Neural progenitor cell (in vitro differentiated cells): ENCODE measurements at regions not wholly inside any gene's neighbourhood (a gene's known extent, or its start where the extent isn't known, plus 50 kb on each side); places are given as distances from the start of the nearest gene placed in this dataset.

Experiments used
- DNase-seq: peaks from one replicate; pipeline ENCODE4 v3.0.0-alpha.2; 2016; ENCODE audit warnings: low spot score
- H2AFZ ChIP-seq: fragments of 200-600 bp; sonication (generic); replicated peaks from 2 replicates; pipeline ENCODE4 v1.6.1; 2016; ENCODE audit warnings: antibody characterized with exemption
- H3F3A ChIP-seq: fragments of 200-600 bp; sonication (generic); 2 replicates; pipeline ENCODE4 v1.6.1; 2016; ENCODE audit warnings: antibody characterized with exemption, low read depth
- H3K27ac ChIP-seq: fragments of 200-600 bp; sonication (generic); 2 replicates; pipeline ENCODE4 v1.5.1; 2016; ENCODE audit warnings: mild to moderate bottlenecking
- H3K27me3 ChIP-seq: fragments of 200-600 bp; sonication (generic); 2 replicates; pipeline ENCODE4 v1.6.1; 2016; ENCODE audit warnings: mild to moderate bottlenecking, moderate library complexity
- H3K36me3 ChIP-seq: fragments of 200-600 bp; sonication (generic); 2 replicates; pipeline ENCODE4 v1.5.1; 2016
- H3K4me1 ChIP-seq: fragments of 200-600 bp; sonication (generic); 2 replicates; pipeline ENCODE4 v1.6.1; 2016; ENCODE audit warnings: mixed run types
- H3K4me2 ChIP-seq: fragments of 200-600 bp; sonication (generic); 2 replicates; pipeline ENCODE4 v1.6.1; 2016
- H3K4me3 ChIP-seq: fragments of 200-600 bp; sonication (generic); 2 replicates; pipeline ENCODE4 v1.5.1; 2016
- H3K79me2 ChIP-seq: fragments of 200-600 bp; sonication (generic); 2 replicates; pipeline ENCODE4 v1.6.1; 2016; ENCODE audit warnings: low read depth
- H3K9ac ChIP-seq: fragments of 200-600 bp; sonication (generic); 2 replicates; pipeline ENCODE4 v1.6.1; 2016
- H3K9me3 ChIP-seq: fragments of 200-600 bp; sonication (generic); 2 replicates; pipeline ENCODE4 v1.5.1; 2016; ENCODE audit warnings: low read depth
- H4K20me1 ChIP-seq: fragments of 200-600 bp; sonication (generic); 2 replicates; pipeline ENCODE4 v1.6.1; 2016; ENCODE audit warnings: low read depth
- H3K27ac Mint-ChIP-seq: 3 replicates; pipeline ENCODE4 v1.8.0; 2021; ENCODE audit warnings: mixed read lengths
- H3K27me3 Mint-ChIP-seq: 2 replicates; pipeline ENCODE4 v1.8.0; 2022; ENCODE audit warnings: low read depth, mild to moderate bottlenecking, inconsistent platforms, moderate library complexity, mixed read lengths; ENCODE audit not compliant: insufficient read depth
- H3K36me3 Mint-ChIP-seq: 3 replicates; pipeline ENCODE4 v1.8.0; 2021; ENCODE audit warnings: mixed read lengths
- H3K4me1 Mint-ChIP-seq: 3 replicates; pipeline ENCODE4 v1.8.0; 2021; ENCODE audit warnings: mixed read lengths
- H3K4me3 Mint-ChIP-seq: 3 replicates; pipeline ENCODE4 v1.8.0; 2021; ENCODE audit warnings: mild to moderate bottlenecking, moderate library complexity, mixed read lengths
- H3K9me3 Mint-ChIP-seq: 3 replicates; pipeline ENCODE4 v1.8.0; 2020; ENCODE audit warnings: mixed read lengths
- EZH2 ChIP-seq: fragments of 200-600 bp; sonication (generic); IDR thresholded peaks from 2 replicates; pipeline ENCODE4 v1.6.1; 2017; ENCODE audit warnings: antibody characterized with exemption, mild to moderate bottlenecking, moderate library complexity
- EZH2phosphoT487 ChIP-seq: fragments of 200-600 bp; sonication (generic); IDR thresholded peaks from 2 replicates; pipeline ENCODE4 v1.6.1; 2017; ENCODE audit warnings: antibody characterized with exemption
- TF ChIP-seq, protein P1 (sequence below): fragments of 200-600 bp; sonication (generic); IDR thresholded peaks from 2 replicates; pipeline ENCODE4 v1.5.1; 2017; ENCODE audit warnings: antibody characterized with exemption, mild to moderate bottlenecking

DNA sequence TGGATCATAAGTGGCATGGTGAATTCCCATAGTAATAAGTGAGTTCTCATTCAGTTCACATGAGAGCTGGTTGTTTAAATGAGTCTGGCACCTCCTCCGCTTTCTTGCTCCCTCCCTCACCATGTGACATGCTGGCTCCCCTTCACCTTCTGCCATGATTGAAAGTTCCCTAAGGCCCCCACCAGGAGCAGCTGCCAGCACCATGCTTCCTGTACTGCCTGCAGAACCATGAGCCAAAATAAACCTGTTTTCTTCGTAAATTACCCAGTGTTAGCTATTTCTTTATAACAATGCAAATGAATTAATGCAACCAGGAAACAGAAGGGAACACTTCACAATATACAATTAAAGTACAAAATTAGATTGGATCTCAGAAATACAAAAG is 257.0 kb downstream of the MREG start:
- Histone ChIP-seq H3K27me3 (no peaks in the 10 kb centered on the region), H3K9ac (no peak overlapping the region), H3K79me2 (no peaks in the 10 kb centered on the region), H3K4me3 (no peak overlapping the region), H3K4me2 (no peak overlapping the region), H3K4me1 (no peaks in the 10 kb centered on the region), H4K20me1 (no peaks in the 10 kb centered on the region), H3F3A (no peaks in the 10 kb centered on the region), H3K27ac (no peak overlapping the region), H3K9me3 (no peaks in the 10 kb centered on the region), H3K36me3 (no peaks in the 10 kb centered on the region), H2AFZ (no peak overlapping the region)
- no peaks in the 10 kb centered on the region for H3K36me3 Mint-ChIP-seq
- peaks cover 4% of the 10 kb centered on the region for H3K9me3 Mint-ChIP-seq
- peaks cover 9% of the 10 kb centered on the region for H3K4me1 Mint-ChIP-seq
- H3K27me3 Mint-ChIP-seq: peaks cover 2% of the 10 kb centered on the region
- no peak for DNase-seq
- TF ChIP-seq EZH2phosphoT487: no peak
- no peak for TF ChIP-seq EZH2
- TF ChIP-seq, protein P1, sequence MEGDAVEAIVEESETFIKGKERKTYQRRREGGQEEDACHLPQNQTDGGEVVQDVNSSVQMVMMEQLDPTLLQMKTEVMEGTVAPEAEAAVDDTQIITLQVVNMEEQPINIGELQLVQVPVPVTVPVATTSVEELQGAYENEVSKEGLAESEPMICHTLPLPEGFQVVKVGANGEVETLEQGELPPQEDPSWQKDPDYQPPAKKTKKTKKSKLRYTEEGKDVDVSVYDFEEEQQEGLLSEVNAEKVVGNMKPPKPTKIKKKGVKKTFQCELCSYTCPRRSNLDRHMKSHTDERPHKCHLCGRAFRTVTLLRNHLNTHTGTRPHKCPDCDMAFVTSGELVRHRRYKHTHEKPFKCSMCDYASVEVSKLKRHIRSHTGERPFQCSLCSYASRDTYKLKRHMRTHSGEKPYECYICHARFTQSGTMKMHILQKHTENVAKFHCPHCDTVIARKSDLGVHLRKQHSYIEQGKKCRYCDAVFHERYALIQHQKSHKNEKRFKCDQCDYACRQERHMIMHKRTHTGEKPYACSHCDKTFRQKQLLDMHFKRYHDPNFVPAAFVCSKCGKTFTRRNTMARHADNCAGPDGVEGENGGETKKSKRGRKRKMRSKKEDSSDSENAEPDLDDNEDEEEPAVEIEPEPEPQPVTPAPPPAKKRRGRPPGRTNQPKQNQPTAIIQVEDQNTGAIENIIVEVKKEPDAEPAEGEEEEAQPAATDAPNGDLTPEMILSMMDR: no peak
- no peak overlapping the region for H3K4me3 Mint-ChIP-seq
- peak overlapping the region; percentile 64 for H3K27ac Mint-ChIP-seq

DNA sequence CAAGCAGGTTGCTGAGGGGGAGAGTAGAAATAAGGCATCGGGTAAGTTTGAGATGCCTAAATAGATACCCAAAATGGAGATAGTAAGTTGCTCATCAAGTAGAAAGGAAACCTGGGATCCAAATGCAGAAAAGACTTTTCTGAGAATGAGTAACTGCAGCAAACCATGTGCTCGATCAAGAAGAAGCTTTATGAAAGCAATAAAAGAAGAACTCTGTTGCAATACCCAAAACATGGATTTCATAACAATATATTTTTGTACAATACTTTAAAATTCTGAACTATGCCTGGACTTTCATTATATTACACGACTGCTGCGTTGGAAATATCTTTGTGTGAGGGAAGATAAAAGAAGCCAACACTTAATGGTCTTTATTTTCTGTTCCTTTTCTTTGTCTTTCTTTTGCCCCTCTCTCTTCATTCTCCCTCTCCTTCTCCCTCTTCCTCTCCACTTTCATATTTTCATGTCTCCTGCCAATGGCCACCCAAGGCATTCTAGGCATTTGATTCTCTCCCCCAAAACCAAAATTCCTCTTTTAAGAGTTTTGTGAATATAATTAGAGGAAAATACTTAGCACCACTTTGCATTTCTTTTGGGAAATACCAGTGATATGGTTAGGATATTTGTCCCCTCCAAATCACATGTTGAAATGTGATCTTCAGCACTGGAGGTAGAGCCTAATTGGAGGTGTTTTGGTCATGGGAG is 257.6 kb downstream of the MREG start:
- H3K4me2 ChIP-seq: no peak overlapping the region
- no peaks in the 10 kb centered on the region for H3K36me3 Mint-ChIP-seq
- H3K79me2 ChIP-seq: no peaks in the 10 kb centered on the region
- DNase-seq: no peak
- H3K27me3 Mint-ChIP-seq: peaks cover 2% of the 10 kb centered on the region
- no peak overlapping the region for H3K27ac Mint-ChIP-seq
- no peak overlapping the region for H2AFZ ChIP-seq
- H3K4me1 Mint-ChIP-seq: peaks cover 13% of the 10 kb centered on the region
- TF ChIP-seq, protein P1: no peak
- no peak for TF ChIP-seq EZH2phosphoT487
- no peak overlapping the region for H3K27ac ChIP-seq
- H3K27me3 ChIP-seq: no peaks in the 10 kb centered on the region
- no peaks in the 10 kb centered on the region for H3K36me3 ChIP-seq
- no peaks in the 10 kb centered on the region for H3F3A ChIP-seq
- H4K20me1 ChIP-seq: no peaks in the 10 kb centered on the region
- no peak overlapping the region for H3K4me3 ChIP-seq
- H3K4me3 Mint-ChIP-seq: no peak overlapping the region
- peaks cover 3% of the 10 kb centered on the region for H3K9me3 Mint-ChIP-seq
- H3K9ac ChIP-seq: no peak overlapping the region
- no peaks in the 10 kb centered on the region for H3K4me1 ChIP-seq
- H3K9me3 ChIP-seq: no peaks in the 10 kb centered on the region

DNA sequence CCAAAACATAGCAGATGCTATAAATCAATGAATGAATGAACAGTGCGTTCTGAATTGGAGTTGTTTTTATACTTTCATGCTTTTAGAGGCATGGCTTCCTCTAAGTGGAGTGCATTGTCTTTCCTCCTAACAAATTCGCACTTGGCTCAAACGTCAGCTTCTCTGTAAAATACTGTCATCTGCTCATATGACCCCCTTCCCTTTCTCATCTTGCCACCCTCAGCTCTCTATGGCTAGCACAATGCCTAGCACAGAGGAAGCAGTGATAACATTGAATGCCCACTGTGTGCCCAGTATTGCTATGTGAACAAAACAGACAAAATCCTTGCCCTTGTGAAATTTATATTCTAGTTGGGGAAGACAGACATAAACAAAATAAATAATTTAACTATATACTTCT is 258.8 kb downstream of the MREG start:
- H3K4me3 ChIP-seq: no peak overlapping the region

More for the DNA sequence above, 258.8 kb downstream of the MREG start:
- H3K27me3 ChIP-seq: no peaks in the 10 kb centered on the region
- TF ChIP-seq EZH2phosphoT487: no peak
- TF ChIP-seq, protein P1: no peak
- TF ChIP-seq EZH2: no peak
- no peak overlapping the region for H3K27ac ChIP-seq
- Mint-ChIP-seq H3K9me3 (peaks cover 3% of the 10 kb centered on the region), H3K27ac (no peak overlapping the region), H3K4me1 (peaks cover 16% of the 10 kb centered on the region), H3K27me3 (peaks cover 2% of the 10 kb centered on the region), H3K4me3 (no peak overlapping the region), H3K36me3 (no peaks in the 10 kb centered on the region)
- no peaks in the 10 kb centered on the region for H3K4me1 ChIP-seq
- H3K9me3 ChIP-seq: no peaks in the 10 kb centered on the region
- H3K4me2 ChIP-seq: no peak overlapping the region
- no peaks in the 10 kb centered on the region for H3K36me3 ChIP-seq
- H3K79me2 ChIP-seq: no peaks in the 10 kb centered on the region
- no peak overlapping the region for H2AFZ ChIP-seq
- no peak overlapping the region for H3K9ac ChIP-seq
- no peaks in the 10 kb centered on the region for H3F3A ChIP-seq
- DNase-seq: no peak
- no peaks in the 10 kb centered on the region for H4K20me1 ChIP-seq
